ENCODE measurements at regions not wholly inside any gene's neighbourhood (a gene's known extent, or its start where the extent isn't known, plus 50 kb on each side); places are given as distances from the start of the nearest gene placed in this dataset.

- no peaks in the 10 kb centered on the region for H4K20me1 ChIP-seq (ENCODE audit: control insufficient read depth, extremely low read depth, insufficient read depth, low read length)
- no peak overlapping the region for H3K4me3 ChIP-seq (ENCODE audit: control insufficient read depth in 2 of 3, extremely low read depth in 1 of 3, insufficient read depth in 2 of 3, low read depth in 1 of 3, low read length in 3 of 3)
- no peak overlapping the region for H3K27ac ChIP-seq (ENCODE audit: control insufficient read depth, insufficient read depth, low read length)
- peaks cover 2% of the 10 kb centered on the region for H3K9me3 ChIP-seq (ENCODE audit: control insufficient read depth, low read depth, low read length)
- no peaks in the 10 kb centered on the region for H3K79me2 ChIP-seq (ENCODE audit: control insufficient read depth, insufficient read depth, low read length)
- FAIRE-seq (no peak), DNase-seq (ENCODE audit: low read depth, low spot score) (no peak)
- H3K27me3 ChIP-seq (ENCODE audit: control insufficient read depth, extremely low read depth, insufficient read depth, low read length), result peaks cover 34% of the 10 kb centered on the region
- H3K36me3 ChIP-seq (ENCODE audit: control insufficient read depth in 2 of 2, extremely low read depth in 1 of 2, insufficient read depth in 2 of 2, low read length in 2 of 2), result no peaks in the 10 kb centered on the region
- H3K9ac ChIP-seq (ENCODE audit: control insufficient read depth, extremely low read depth, insufficient read depth, low read length), result no peak overlapping the region
- TF ChIP-seq, protein P1, sequence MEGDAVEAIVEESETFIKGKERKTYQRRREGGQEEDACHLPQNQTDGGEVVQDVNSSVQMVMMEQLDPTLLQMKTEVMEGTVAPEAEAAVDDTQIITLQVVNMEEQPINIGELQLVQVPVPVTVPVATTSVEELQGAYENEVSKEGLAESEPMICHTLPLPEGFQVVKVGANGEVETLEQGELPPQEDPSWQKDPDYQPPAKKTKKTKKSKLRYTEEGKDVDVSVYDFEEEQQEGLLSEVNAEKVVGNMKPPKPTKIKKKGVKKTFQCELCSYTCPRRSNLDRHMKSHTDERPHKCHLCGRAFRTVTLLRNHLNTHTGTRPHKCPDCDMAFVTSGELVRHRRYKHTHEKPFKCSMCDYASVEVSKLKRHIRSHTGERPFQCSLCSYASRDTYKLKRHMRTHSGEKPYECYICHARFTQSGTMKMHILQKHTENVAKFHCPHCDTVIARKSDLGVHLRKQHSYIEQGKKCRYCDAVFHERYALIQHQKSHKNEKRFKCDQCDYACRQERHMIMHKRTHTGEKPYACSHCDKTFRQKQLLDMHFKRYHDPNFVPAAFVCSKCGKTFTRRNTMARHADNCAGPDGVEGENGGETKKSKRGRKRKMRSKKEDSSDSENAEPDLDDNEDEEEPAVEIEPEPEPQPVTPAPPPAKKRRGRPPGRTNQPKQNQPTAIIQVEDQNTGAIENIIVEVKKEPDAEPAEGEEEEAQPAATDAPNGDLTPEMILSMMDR (optimal IDR thresholded peaks at IDR 0.05 in 1 of 3, IDR thresholded peaks at IDR 0.05 in 1 of 3, conservative IDR thresholded peaks at IDR 0.05 in 1 of 3; ENCODE audit: extremely low read depth in 1 of 3, insufficient read depth in 2 of 3, low read length in 3 of 3), result no peak
- no peak for TF ChIP-seq EZH2 (IDR thresholded peaks at IDR 0.05; ENCODE audit: low read length)
- no peak overlapping the region for H3K4me2 ChIP-seq (ENCODE audit: control insufficient read depth, extremely low read depth, insufficient read depth, low read depth, low read length)
- no peak overlapping the region for H2AFZ ChIP-seq (ENCODE audit: control insufficient read depth, low read length)
- H3K4me1 ChIP-seq (ENCODE audit: control insufficient read depth, extremely low read depth, insufficient read depth, low read length), result no peaks in the 10 kb centered on the region
- no peaks in the 10 kb centered on the region for H3K9me1 ChIP-seq (ENCODE audit: control insufficient read depth, extremely low read depth, insufficient read depth, low read length)
- dilution Hi-C loops (cut with MboI; ENCODE audit: extremely low pct_ligation_motif_present, low sequenced_read_pairs), result no loop called here
These were observed 210.2 kb downstream of the TLE3 start for GRCh38 chr15:69887553-69887952.

DNA sequence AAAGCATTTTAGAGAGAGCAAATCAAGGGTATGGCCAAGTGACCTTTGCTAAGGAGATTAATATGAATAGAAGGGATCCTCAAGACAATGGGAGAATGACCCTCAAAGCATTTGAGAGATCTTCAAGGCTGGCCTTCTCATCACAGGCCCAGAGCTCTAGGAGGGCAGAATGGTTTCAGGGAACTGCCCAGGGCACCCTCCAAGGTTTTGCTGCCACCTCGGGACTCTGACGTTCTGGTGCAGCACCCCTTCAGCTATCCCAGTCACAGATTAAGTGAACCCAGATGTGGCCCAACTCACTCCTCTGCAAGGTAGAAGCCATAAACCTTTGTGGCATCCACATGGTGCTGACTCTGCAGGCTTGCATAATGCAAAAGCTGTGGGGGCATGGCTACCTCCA, 209.3 kb downstream of the TLE3 start:
- no peaks in the 10 kb centered on the region for H3K36me3 ChIP-seq (ENCODE audit: control insufficient read depth in 2 of 2, extremely low read depth in 1 of 2, insufficient read depth in 2 of 2, low read length in 2 of 2)
- H3K4me1 ChIP-seq (ENCODE audit: control insufficient read depth, extremely low read depth, insufficient read depth, low read length), result no peaks in the 10 kb centered on the region
- H2AFZ ChIP-seq (ENCODE audit: control insufficient read depth, low read length), result no peak overlapping the region
- H3K9ac ChIP-seq (ENCODE audit: control insufficient read depth, extremely low read depth, insufficient read depth, low read length), result no peak overlapping the region
- TF ChIP-seq EZH2 (IDR thresholded peaks at IDR 0.05; ENCODE audit: low read length), result no peak
- TF ChIP-seq, protein P1 (optimal IDR thresholded peaks at IDR 0.05 in 1 of 3, IDR thresholded peaks at IDR 0.05 in 1 of 3, conservative IDR thresholded peaks at IDR 0.05 in 1 of 3; ENCODE audit: extremely low read depth in 1 of 3, insufficient read depth in 2 of 3, low read length in 3 of 3), result no peak
- FAIRE-seq, result no peak
- no peak overlapping the region for H3K4me3 ChIP-seq (ENCODE audit: control insufficient read depth in 2 of 3, extremely low read depth in 1 of 3, insufficient read depth in 2 of 3, low read depth in 1 of 3, low read length in 3 of 3)
- no peak overlapping the region for H3K27ac ChIP-seq (ENCODE audit: control insufficient read depth, insufficient read depth, low read length)
- no peaks in the 10 kb centered on the region for H3K9me1 ChIP-seq (ENCODE audit: control insufficient read depth, extremely low read depth, insufficient read depth, low read length)
- no peak for DNase-seq (ENCODE audit: low read depth, low spot score)
- H3K79me2 ChIP-seq (ENCODE audit: control insufficient read depth, insufficient read depth, low read length), result no peaks in the 10 kb centered on the region
- peaks cover 37% of the 10 kb centered on the region for H3K27me3 ChIP-seq (ENCODE audit: control insufficient read depth, extremely low read depth, insufficient read depth, low read length)
- dilution Hi-C loops (cut with MboI; ENCODE audit: extremely low pct_ligation_motif_present, low sequenced_read_pairs), result no loop called here
- H3K4me2 ChIP-seq (ENCODE audit: control insufficient read depth, extremely low read depth, insufficient read depth, low read depth, low read length), result no peak overlapping the region
- no peaks in the 10 kb centered on the region for H4K20me1 ChIP-seq (ENCODE audit: control insufficient read depth, extremely low read depth, insufficient read depth, low read length)
- H3K9me3 ChIP-seq (ENCODE audit: control insufficient read depth, low read depth, low read length), result peaks cover 1% of the 10 kb centered on the region

Data from keratinocyte (primary cell).